ENCODE measurements at regions not wholly inside any gene's neighbourhood (a gene's known extent, or its start where the extent isn't known, plus 50 kb on each side); places are given as distances from the start of the nearest gene placed in this dataset.

DNA sequence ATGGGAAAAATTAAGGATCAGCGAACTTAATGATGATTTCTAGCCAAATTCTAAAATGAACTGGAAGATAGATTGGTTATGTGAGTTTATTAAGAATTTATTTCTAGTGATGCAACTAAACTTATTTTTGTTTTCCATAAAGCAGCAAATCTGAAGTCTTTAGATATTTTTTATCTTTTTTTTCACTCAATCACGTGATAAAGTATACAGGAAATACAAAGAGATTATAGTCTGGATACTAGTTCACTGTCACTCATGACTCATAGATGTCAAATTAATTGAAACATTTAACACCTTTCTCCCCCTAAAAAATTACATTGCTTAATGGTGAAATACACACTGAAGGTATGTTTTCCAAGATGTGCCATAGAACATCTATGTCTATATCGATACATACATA, 416.9 kb downstream of the TUSC7 start:
- ChIA-PET CTCF (no interaction called here), POLR2A (no interaction called here)
- no peak for ATAC-seq (ENCODE audit: poor library complexity)
- Mint-ChIP-seq H3K4me1 (ENCODE audit: low read depth) (no peaks in the 10 kb centered on the region), H3K9me3 (no peaks in the 10 kb centered on the region), H3K4me3 (no peak overlapping the region), H3K27ac (no peak overlapping the region), H3K36me3 (ENCODE audit: low read depth) (no peaks in the 10 kb centered on the region), H3K27me3 (no peaks in the 10 kb centered on the region)
- Histone ChIP-seq H3K27ac (ENCODE audit: low read depth in 1 of 2, low read length in 2 of 2) (no peak overlapping the region), H3K27me3 (ENCODE audit: control insufficient read depth in 1 of 2, insufficient read depth in 2 of 2, low read length in 2 of 2) (no peaks in the 10 kb centered on the region), H3K4me1 (ENCODE audit: insufficient read depth, low read length) (no peaks in the 10 kb centered on the region), H3K36me3 (ENCODE audit: insufficient read depth, low read length) (no peaks in the 10 kb centered on the region), H3K9me3 (ENCODE audit: control insufficient read depth in 1 of 2, insufficient read depth in 1 of 2, low read length in 2 of 2) (peaks cover 0 to 12% of the 10 kb centered on the region in 2 experiments), H3K4me3 (ENCODE audit: low read length) (no peak overlapping the region)
- DNase-seq, result no peak
- TF ChIP-seq, protein P1, sequence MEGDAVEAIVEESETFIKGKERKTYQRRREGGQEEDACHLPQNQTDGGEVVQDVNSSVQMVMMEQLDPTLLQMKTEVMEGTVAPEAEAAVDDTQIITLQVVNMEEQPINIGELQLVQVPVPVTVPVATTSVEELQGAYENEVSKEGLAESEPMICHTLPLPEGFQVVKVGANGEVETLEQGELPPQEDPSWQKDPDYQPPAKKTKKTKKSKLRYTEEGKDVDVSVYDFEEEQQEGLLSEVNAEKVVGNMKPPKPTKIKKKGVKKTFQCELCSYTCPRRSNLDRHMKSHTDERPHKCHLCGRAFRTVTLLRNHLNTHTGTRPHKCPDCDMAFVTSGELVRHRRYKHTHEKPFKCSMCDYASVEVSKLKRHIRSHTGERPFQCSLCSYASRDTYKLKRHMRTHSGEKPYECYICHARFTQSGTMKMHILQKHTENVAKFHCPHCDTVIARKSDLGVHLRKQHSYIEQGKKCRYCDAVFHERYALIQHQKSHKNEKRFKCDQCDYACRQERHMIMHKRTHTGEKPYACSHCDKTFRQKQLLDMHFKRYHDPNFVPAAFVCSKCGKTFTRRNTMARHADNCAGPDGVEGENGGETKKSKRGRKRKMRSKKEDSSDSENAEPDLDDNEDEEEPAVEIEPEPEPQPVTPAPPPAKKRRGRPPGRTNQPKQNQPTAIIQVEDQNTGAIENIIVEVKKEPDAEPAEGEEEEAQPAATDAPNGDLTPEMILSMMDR (IDR thresholded peaks at IDR 0.05), result no peak
- intact Hi-C loops (cut with DNase I, micrococcal nuclease), result no loop called here

GRCh38 chr3:117126946-117127546, 417.5 kb downstream of the TUSC7 start:
- H3K36me3 ChIP-seq (ENCODE audit: insufficient read depth, low read length), result no peaks in the 10 kb centered on the region
- H3K27ac ChIP-seq (ENCODE audit: low read depth in 1 of 2, low read length in 2 of 2), result no peak overlapping the region
- ATAC-seq (ENCODE audit: poor library complexity) (no peak), DNase-seq (no peak)
- POLR2A ChIA-PET, result no interaction called here
- CTCF ChIA-PET, result no interaction called here
- Mint-ChIP-seq H3K4me3 (no peak overlapping the region), H3K4me1 (ENCODE audit: low read depth) (no peaks in the 10 kb centered on the region), H3K36me3 (ENCODE audit: low read depth) (no peaks in the 10 kb centered on the region), H3K9me3 (no peaks in the 10 kb centered on the region), H3K27ac (no peak overlapping the region), H3K27me3 (no peaks in the 10 kb centered on the region)
- no peaks in the 10 kb centered on the region for H3K4me1 ChIP-seq (ENCODE audit: insufficient read depth, low read length)
- peaks cover 0 to 12% of the 10 kb centered on the region in 2 experiments for H3K9me3 ChIP-seq (ENCODE audit: control insufficient read depth in 1 of 2, insufficient read depth in 1 of 2, low read length in 2 of 2)
- H3K27me3 ChIP-seq (ENCODE audit: control insufficient read depth in 1 of 2, insufficient read depth in 2 of 2, low read length in 2 of 2), result no peaks in the 10 kb centered on the region
- H3K4me3 ChIP-seq (ENCODE audit: low read length), result no peak overlapping the region
- TF ChIP-seq, protein P1 (IDR thresholded peaks at IDR 0.05), result no peak
- intact Hi-C loops (cut with DNase I, micrococcal nuclease), result no loop called here

GRCh38 chr3:117128133-117128532, 418.6 kb downstream of the TUSC7 start:
- Mint-ChIP-seq H3K4me1 (ENCODE audit: low read depth) (no peaks in the 10 kb centered on the region), H3K9me3 (no peaks in the 10 kb centered on the region), H3K36me3 (ENCODE audit: low read depth) (no peaks in the 10 kb centered on the region), H3K27me3 (no peaks in the 10 kb centered on the region), H3K4me3 (no peak overlapping the region), H3K27ac (no peak overlapping the region)
- H3K4me1 ChIP-seq (ENCODE audit: insufficient read depth, low read length), result no peaks in the 10 kb centered on the region
- H3K27me3 ChIP-seq (ENCODE audit: control insufficient read depth in 1 of 2, insufficient read depth in 2 of 2, low read length in 2 of 2), result no peaks in the 10 kb centered on the region
- no peaks in the 10 kb centered on the region for H3K36me3 ChIP-seq (ENCODE audit: insufficient read depth, low read length)
- no peak overlapping the region for H3K27ac ChIP-seq (ENCODE audit: low read depth in 1 of 2, low read length in 2 of 2)
- intact Hi-C loops (cut with DNase I, micrococcal nuclease), result no loop called here
- ChIA-PET POLR2A (no interaction called here), CTCF (no interaction called here)
- H3K9me3 ChIP-seq (ENCODE audit: control insufficient read depth in 1 of 2, insufficient read depth in 1 of 2, low read length in 2 of 2), result peaks cover 0 to 12% of the 10 kb centered on the region in 2 experiments
- DNase-seq (no peak), ATAC-seq (ENCODE audit: poor library complexity) (no peak)
- TF ChIP-seq, protein P1 (IDR thresholded peaks at IDR 0.05), result no peak
- no peak overlapping the region for H3K4me3 ChIP-seq (ENCODE audit: low read length)

Measured in CD4-positive, alpha-beta T cell (primary cell).